ENCODE measurements at regions not wholly inside any gene's neighbourhood (a gene's known extent, or its start where the extent isn't known, plus 50 kb on each side); places are given as distances from the start of the nearest gene placed in this dataset.

GRCh38 chr5:143889986-143890385, 78.0 kb downstream of the HMHB1 start:
- H3K4me3 Mint-ChIP-seq: no peak overlapping the region
- POLR2A ChIA-PET: no interaction called here
- ATAC-seq (ENCODE audit: low read depth) (no peak), DNase-seq (no peak)
- no peak overlapping the region for H3K27ac Mint-ChIP-seq
- peaks cover 8% of the 10 kb centered on the region for H3K27me3 Mint-ChIP-seq
- H3K36me3 Mint-ChIP-seq: no peaks in the 10 kb centered on the region
- H3K4me1 Mint-ChIP-seq: peaks cover 2% of the 10 kb centered on the region
- H3K9me3 Mint-ChIP-seq: no peaks in the 10 kb centered on the region

- no peak overlapping the region for H3K4me3 Mint-ChIP-seq
- DNase-seq (no peak), ATAC-seq (ENCODE audit: low read depth) (no peak)
- peaks cover 2% of the 10 kb centered on the region for H3K4me1 Mint-ChIP-seq
- no peaks in the 10 kb centered on the region for H3K9me3 Mint-ChIP-seq
- POLR2A ChIA-PET: no interaction called here
- no peak overlapping the region for H3K27ac Mint-ChIP-seq
- H3K36me3 Mint-ChIP-seq: no peaks in the 10 kb centered on the region
- peaks cover 8% of the 10 kb centered on the region for H3K27me3 Mint-ChIP-seq
These were observed 78.5 kb downstream of the HMHB1 start for GRCh38 chr5:143890487-143890886.

- no peak overlapping the region for H3K27ac Mint-ChIP-seq
- no peak overlapping the region for H3K4me3 Mint-ChIP-seq
- H3K4me1 Mint-ChIP-seq: peaks cover 6% of the 10 kb centered on the region
- no peaks in the 10 kb centered on the region for H3K9me3 Mint-ChIP-seq
- no peaks in the 10 kb centered on the region for H3K36me3 Mint-ChIP-seq
- H3K27me3 Mint-ChIP-seq: peaks cover 8% of the 10 kb centered on the region
- POLR2A ChIA-PET: no interaction called here
- DNase-seq: no peak
- ATAC-seq (ENCODE audit: low read depth): no peak
These were observed 80.3 kb downstream of the HMHB1 start for GRCh38 chr5:143892271-143892670.

- ATAC-seq (ENCODE audit: low read depth) (no peak), DNase-seq (no peak)
- H3K4me3 Mint-ChIP-seq: no peak overlapping the region
- H3K27ac Mint-ChIP-seq: no peak overlapping the region
- no peaks in the 10 kb centered on the region for H3K9me3 Mint-ChIP-seq
- peaks cover 2% of the 10 kb centered on the region for H3K36me3 Mint-ChIP-seq
- POLR2A ChIA-PET: no interaction called here
- peaks cover 11% of the 10 kb centered on the region for H3K4me1 Mint-ChIP-seq
- peaks cover 6% of the 10 kb centered on the region for H3K27me3 Mint-ChIP-seq
These were observed 80.9 kb downstream of the HMHB1 start for GRCh38 chr5:143892908-143893307.

- POLR2A ChIA-PET: no interaction called here
These were observed 81.7 kb downstream of the HMHB1 start for GRCh38 chr5:143893638-143894037.

GRCh38 chr5:143896516-143896915, 84.6 kb downstream of the HMHB1 start:
- peaks cover 22% of the 10 kb centered on the region for H3K4me1 Mint-ChIP-seq
- H3K36me3 Mint-ChIP-seq: peaks cover 4% of the 10 kb centered on the region
- POLR2A ChIA-PET: no interaction called here
- H3K4me3 Mint-ChIP-seq: no peak overlapping the region
- H3K9me3 Mint-ChIP-seq: no peaks in the 10 kb centered on the region
- no peaks in the 10 kb centered on the region for H3K27me3 Mint-ChIP-seq
- ATAC-seq (ENCODE audit: low read depth): no peak
- no peak for DNase-seq
- H3K27ac Mint-ChIP-seq: no peak overlapping the region

More at GRCh38 chr5:143893638-143894037, 81.7 kb downstream of the HMHB1 start:
- Mint-ChIP-seq H3K27me3 (peaks cover 6% of the 10 kb centered on the region), H3K4me1 (peaks cover 16% of the 10 kb centered on the region), H3K9me3 (no peaks in the 10 kb centered on the region), H3K4me3 (no peak overlapping the region), H3K27ac (no peak overlapping the region), H3K36me3 (peaks cover 2% of the 10 kb centered on the region)
- no peak for ATAC-seq (ENCODE audit: low read depth)
- no peak for DNase-seq

GRCh38 chr5:143896966-143897365, 85.0 kb downstream of the HMHB1 start:
- no peak for ATAC-seq (ENCODE audit: low read depth)
- peaks cover 4% of the 10 kb centered on the region for H3K36me3 Mint-ChIP-seq
- DNase-seq: no peak
- H3K4me1 Mint-ChIP-seq: peaks cover 22% of the 10 kb centered on the region
- H3K27me3 Mint-ChIP-seq: no peaks in the 10 kb centered on the region
- H3K27ac Mint-ChIP-seq: no peak overlapping the region
- no peaks in the 10 kb centered on the region for H3K9me3 Mint-ChIP-seq
- H3K4me3 Mint-ChIP-seq: no peak overlapping the region
- POLR2A ChIA-PET: no interaction called here

- Mint-ChIP-seq H3K9me3 (no peaks in the 10 kb centered on the region), H3K4me3 (peak overlapping the region; percentile 62), H3K36me3 (peaks cover 4% of the 10 kb centered on the region), H3K4me1 (peaks cover 22% of the 10 kb centered on the region), H3K27me3 (no peaks in the 10 kb centered on the region), H3K27ac (peak overlapping the region; percentile 77)
- DNase-seq (no peak), ATAC-seq (ENCODE audit: low read depth) (peak; percentile 82)
- POLR2A ChIA-PET: no interaction called here
These were observed 86.4 kb downstream of the HMHB1 start for GRCh38 chr5:143898381-143898780.

- peak overlapping the region; percentile 77 for H3K27ac Mint-ChIP-seq
- ATAC-seq (ENCODE audit: low read depth) (peak; percentile 51), DNase-seq (no peak)
- H3K4me1 Mint-ChIP-seq: peaks cover 22% of the 10 kb centered on the region
- POLR2A ChIA-PET: no interaction called here
- H3K9me3 Mint-ChIP-seq: no peaks in the 10 kb centered on the region
- no peaks in the 10 kb centered on the region for H3K27me3 Mint-ChIP-seq
- H3K4me3 Mint-ChIP-seq: peak overlapping the region; percentile 62
- H3K36me3 Mint-ChIP-seq: peaks cover 4% of the 10 kb centered on the region
These were observed 87.1 kb downstream of the HMHB1 start for GRCh38 chr5:143898916-143899591.

GRCh38 chr5:143908959-143909358, 97.0 kb downstream of the HMHB1 start:
- Mint-ChIP-seq H3K4me1 (no peaks in the 10 kb centered on the region), H3K27ac (no peak overlapping the region), H3K36me3 (peaks cover 3% of the 10 kb centered on the region), H3K9me3 (peaks cover 7% of the 10 kb centered on the region), H3K27me3 (no peaks in the 10 kb centered on the region), H3K4me3 (no peak overlapping the region)
- POLR2A ChIA-PET: no interaction called here
- DNase-seq: no peak
- no peak for ATAC-seq (ENCODE audit: low read depth)

- no peaks in the 10 kb centered on the region for H3K4me1 Mint-ChIP-seq
- H3K9me3 Mint-ChIP-seq: no peaks in the 10 kb centered on the region
- no peak for DNase-seq
- POLR2A ChIA-PET: no interaction called here
- H3K4me3 Mint-ChIP-seq: no peak overlapping the region
- no peaks in the 10 kb centered on the region for H3K36me3 Mint-ChIP-seq
- no peak overlapping the region for H3K27ac Mint-ChIP-seq
- H3K27me3 Mint-ChIP-seq: peaks cover 5% of the 10 kb centered on the region
- no peak for ATAC-seq (ENCODE audit: low read depth)
These were observed 101.2 kb downstream of the HMHB1 start for GRCh38 chr5:143913008-143913752.

GRCh38 chr5:143914756-143915155, 102.8 kb downstream of the HMHB1 start:
- Mint-ChIP-seq H3K4me3 (no peak overlapping the region), H3K36me3 (no peaks in the 10 kb centered on the region), H3K4me1 (no peaks in the 10 kb centered on the region), H3K9me3 (no peaks in the 10 kb centered on the region), H3K27me3 (peaks cover 5% of the 10 kb centered on the region), H3K27ac (no peak overlapping the region)
- ATAC-seq (ENCODE audit: low read depth) (no peak), DNase-seq (no peak)
- POLR2A ChIA-PET: no interaction called here

GRCh38 chr5:143916451-143916850, 104.5 kb downstream of the HMHB1 start:
- ATAC-seq (ENCODE audit: low read depth) (no peak), DNase-seq (no peak)
- H3K27me3 Mint-ChIP-seq: peaks cover 5% of the 10 kb centered on the region
- no peak overlapping the region for H3K27ac Mint-ChIP-seq
- no peaks in the 10 kb centered on the region for H3K4me1 Mint-ChIP-seq
- no peaks in the 10 kb centered on the region for H3K9me3 Mint-ChIP-seq
- no peaks in the 10 kb centered on the region for H3K36me3 Mint-ChIP-seq
- H3K4me3 Mint-ChIP-seq: no peak overlapping the region
- POLR2A ChIA-PET: no interaction called here

GRCh38 chr5:143918961-143919360, 107.0 kb downstream of the HMHB1 start:
- Mint-ChIP-seq H3K4me3 (no peak overlapping the region), H3K36me3 (peaks cover 1% of the 10 kb centered on the region), H3K9me3 (no peaks in the 10 kb centered on the region), H3K27me3 (peaks cover 5% of the 10 kb centered on the region), H3K4me1 (peaks cover 4% of the 10 kb centered on the region), H3K27ac (no peak overlapping the region)
- POLR2A ChIA-PET: no interaction called here
- no peak for ATAC-seq (ENCODE audit: low read depth)
- DNase-seq: no peak

Measured in activated naive CD8-positive, alpha-beta T cell treated with anti-CD3 and anti-CD28 coated beads, Interleukin-2, amount 10 ng/mL, durations not matched to agents 7 days and 5 days (primary cell).